GM12878 (cell line): ENCODE measurements at regions not wholly inside any gene's neighbourhood (a gene's known extent, or its start where the extent isn't known, plus 50 kb on each side); places are given as distances from the start of the nearest gene placed in this dataset.

Experiments
- NFYB ChIP-seq: IDR thresholded peaks from 2 replicates; pipeline ENCODE4 v1.6.1; 2011; ENCODE audit warnings: low read depth, mild to moderate bottlenecking, low read length, improper control_type of control experiment, moderate library complexity; ENCODE audit not compliant: insufficient read depth
- RBBP5 ChIP-seq: fragments of 200-600 bp; sonication (generic); conservative IDR thresholded peaks from 2 replicates; pipeline ENCODE4 v1.6.1; 2016
- SUPT20H ChIP-seq: IDR thresholded peaks from 2 replicates; pipeline ENCODE4 v1.6.1; 2011; ENCODE audit warnings: low read depth, mild to moderate bottlenecking, low read length, moderate library complexity, borderline replicate concordance; ENCODE audit not compliant: control insufficient read depth
- ZNF274 ChIP-seq: IDR thresholded peaks from one replicate; pipeline ENCODE4 v1.8.0; 2011; ENCODE audit not compliant: insufficient read length, insufficient read depth
- ZZZ3 ChIP-seq: IDR thresholded peaks from 2 replicates; pipeline ENCODE4 v1.6.1; 2011; ENCODE audit warnings: low read depth; ENCODE audit not compliant: control insufficient read depth, insufficient read length
- TF ChIP-seq, protein P1 (sequence below): IDR thresholded peaks from 2 replicates; pipeline ENCODE4 v1.6.1; 2011; ENCODE audit warnings: low read depth, mild to moderate bottlenecking, low read length, moderate library complexity, borderline replicate concordance; ENCODE audit errors: extremely low read depth
- TF ChIP-seq, protein P2 (sequence below): fragments of 450-650 bp; IDR thresholded peaks from 2 replicates; pipeline ENCODE4 v1.6.1; 2017; ENCODE audit warnings: mild to moderate bottlenecking, moderate library complexity
- TF ChIP-seq, protein P3 (sequence below): fragments of 150-350 bp; IDR thresholded peaks from 2 replicates; pipeline ENCODE4 v1.6.1; 2014; ENCODE audit warnings: mild to moderate bottlenecking, low read depth, low read length

DNA sequence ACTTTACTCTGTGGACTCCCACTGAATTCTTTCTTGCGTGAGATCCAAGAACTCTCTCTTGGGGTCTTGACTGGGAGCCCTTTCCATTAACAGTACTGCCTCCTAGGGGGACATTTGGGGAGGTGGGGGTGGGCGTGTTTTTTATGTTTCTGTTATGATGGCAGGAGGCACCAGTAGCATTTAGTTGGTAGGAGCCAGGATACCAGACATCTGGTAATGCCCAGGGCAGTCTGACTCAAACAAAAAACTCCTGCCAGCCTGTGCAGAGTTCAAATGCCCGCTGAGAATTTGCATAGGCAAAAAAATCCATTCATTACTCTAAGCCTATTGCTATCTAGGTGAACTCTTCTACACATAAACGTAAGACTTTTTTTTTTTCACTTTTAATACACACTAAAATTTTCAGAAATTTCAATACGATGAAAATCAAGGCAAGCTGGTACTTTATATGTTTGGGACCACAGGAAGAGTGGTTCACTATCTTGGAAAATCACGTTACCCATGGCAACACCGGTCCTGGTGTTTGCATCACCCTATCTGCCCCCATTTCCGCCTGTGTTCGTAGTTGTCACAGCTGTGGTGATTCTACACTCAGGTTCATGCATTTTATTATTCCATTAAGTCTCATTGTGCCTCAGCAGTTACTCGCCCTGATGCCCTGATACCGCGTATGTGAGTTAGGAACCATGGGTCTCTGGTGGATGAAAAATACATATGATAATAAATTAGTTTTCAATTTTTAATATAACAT is 121.1 kb upstream of the XYLT1 start (continued):
- TF ChIP-seq, protein P1, sequence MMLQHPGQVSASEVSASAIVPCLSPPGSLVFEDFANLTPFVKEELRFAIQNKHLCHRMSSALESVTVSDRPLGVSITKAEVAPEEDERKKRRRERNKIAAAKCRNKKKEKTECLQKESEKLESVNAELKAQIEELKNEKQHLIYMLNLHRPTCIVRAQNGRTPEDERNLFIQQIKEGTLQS, result no peak
- TF ChIP-seq, protein P2, sequence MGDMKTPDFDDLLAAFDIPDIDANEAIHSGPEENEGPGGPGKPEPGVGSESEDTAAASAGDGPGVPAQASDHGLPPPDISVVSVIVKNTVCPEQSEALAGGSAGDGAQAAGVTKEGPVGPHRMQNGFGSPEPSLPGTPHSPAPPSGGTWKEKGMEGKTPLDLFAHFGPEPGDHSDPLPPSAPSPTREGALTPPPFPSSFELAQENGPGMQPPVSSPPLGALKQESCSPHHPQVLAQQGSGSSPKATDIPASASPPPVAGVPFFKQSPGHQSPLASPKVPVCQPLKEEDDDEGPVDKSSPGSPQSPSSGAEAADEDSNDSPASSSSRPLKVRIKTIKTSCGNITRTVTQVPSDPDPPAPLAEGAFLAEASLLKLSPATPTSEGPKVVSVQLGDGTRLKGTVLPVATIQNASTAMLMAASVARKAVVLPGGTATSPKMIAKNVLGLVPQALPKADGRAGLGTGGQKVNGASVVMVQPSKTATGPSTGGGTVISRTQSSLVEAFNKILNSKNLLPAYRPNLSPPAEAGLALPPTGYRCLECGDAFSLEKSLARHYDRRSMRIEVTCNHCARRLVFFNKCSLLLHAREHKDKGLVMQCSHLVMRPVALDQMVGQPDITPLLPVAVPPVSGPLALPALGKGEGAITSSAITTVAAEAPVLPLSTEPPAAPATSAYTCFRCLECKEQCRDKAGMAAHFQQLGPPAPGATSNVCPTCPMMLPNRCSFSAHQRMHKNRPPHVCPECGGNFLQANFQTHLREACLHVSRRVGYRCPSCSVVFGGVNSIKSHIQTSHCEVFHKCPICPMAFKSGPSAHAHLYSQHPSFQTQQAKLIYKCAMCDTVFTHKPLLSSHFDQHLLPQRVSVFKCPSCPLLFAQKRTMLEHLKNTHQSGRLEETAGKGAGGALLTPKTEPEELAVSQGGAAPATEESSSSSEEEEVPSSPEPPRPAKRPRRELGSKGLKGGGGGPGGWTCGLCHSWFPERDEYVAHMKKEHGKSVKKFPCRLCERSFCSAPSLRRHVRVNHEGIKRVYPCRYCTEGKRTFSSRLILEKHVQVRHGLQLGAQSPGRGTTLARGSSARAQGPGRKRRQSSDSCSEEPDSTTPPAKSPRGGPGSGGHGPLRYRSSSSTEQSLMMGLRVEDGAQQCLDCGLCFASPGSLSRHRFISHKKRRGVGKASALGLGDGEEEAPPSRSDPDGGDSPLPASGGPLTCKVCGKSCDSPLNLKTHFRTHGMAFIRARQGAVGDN, result no peak
- TF ChIP-seq, protein P3, sequence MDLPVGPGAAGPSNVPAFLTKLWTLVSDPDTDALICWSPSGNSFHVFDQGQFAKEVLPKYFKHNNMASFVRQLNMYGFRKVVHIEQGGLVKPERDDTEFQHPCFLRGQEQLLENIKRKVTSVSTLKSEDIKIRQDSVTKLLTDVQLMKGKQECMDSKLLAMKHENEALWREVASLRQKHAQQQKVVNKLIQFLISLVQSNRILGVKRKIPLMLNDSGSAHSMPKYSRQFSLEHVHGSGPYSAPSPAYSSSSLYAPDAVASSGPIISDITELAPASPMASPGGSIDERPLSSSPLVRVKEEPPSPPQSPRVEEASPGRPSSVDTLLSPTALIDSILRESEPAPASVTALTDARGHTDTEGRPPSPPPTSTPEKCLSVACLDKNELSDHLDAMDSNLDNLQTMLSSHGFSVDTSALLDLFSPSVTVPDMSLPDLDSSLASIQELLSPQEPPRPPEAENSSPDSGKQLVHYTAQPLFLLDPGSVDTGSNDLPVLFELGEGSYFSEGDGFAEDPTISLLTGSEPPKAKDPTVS, result no peak
- TF ChIP-seq SUPT20H, result no peak
- no peak for TF ChIP-seq NFYB
- TF ChIP-seq ZZZ3, result no peak
- TF ChIP-seq RBBP5, result no peak
- TF ChIP-seq ZNF274, result no peak
- TF ChIP-seq, all 136 proteins: peak for 0
